IPS DF 4.7 (cell line): ENCODE measurements at regions not wholly inside any gene's neighbourhood (a gene's known extent, or its start where the extent isn't known, plus 50 kb on each side); places are given as distances from the start of the nearest gene placed in this dataset.
"Not testable (repeated sequence)": the region's sequence is repeated elsewhere in the genome, so short reads cannot be mapped to it uniquely, and the experiment has no call there.

ENCODE experiments used
- DNase-seq: peaks from one replicate; pipeline ENCODE4 v3.0.0-alpha.2; 2013; ENCODE audit warnings: low spot score; ENCODE audit errors: extremely low read depth

- DNase-seq = no peak
These were observed 580.0 kb upstream of the ARRDC3 start for GRCh38 chr5:91963166-91963565.

- no peak for DNase-seq
These were observed 574.5 kb upstream of the ARRDC3 start for GRCh38 chr5:91957666-91958065.

DNA sequence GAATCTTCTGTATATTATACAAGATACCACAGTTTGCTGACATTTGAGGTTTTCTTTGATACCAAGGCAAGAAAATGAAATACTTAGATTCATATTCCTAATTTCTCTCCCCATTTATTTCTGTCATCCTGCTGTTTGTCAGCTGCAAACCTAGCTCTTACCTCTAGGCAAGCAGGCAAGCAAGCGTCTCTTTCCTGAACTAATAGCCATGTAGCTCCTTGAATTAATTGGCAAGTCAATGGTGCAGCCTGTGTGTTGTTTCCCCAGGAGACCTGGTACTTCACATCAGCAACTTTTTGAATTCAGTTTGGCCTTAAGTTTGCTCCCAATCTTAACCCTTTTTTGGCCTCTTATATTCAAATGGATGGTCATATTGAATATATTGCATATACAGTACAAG lies 573.6 kb upstream of the ARRDC3 start:
- no peak for DNase-seq

GRCh38 chr5:91955610-91956009 lies 572.5 kb upstream of the ARRDC3 start:
- no peak for DNase-seq

DNA sequence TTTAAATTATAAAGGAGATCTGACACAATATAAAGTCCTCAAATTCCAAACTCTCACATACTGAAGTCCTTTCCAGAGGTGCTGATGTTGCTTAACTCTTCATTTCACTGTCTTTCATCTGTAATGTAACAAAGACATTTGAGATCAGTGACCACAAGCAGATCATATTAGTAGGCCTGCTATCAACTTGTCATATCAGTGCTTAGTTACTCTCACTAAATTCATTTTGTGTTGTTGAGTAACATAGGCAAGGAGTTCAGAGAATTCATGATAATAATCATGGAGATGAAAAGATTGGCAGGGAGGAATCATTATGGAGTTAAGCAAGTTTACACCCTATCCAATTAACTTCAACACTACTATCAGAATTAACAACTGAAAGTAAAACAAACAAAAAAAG lies 571.0 kb upstream of the ARRDC3 start:
- DNase-seq = no peak

DNA sequence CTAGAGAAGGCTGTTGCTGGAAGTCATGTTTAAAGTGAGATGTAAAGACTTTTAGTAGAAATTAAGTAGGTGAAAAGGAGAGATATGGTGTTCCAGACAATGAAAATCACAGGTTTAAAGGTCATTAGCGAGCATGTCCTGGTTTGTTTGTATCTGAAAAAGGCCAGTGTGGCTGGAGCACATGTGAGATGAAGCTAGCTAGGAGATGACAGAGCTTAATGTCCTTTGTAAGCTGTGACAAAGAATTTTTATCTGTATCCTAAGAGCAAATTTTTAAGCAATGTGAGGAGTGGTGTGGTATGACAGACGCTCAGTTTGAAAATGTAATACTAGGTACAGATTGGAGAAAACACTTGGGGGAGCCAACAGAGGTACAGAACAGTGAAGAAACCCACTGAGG lies 567.2 kb upstream of the ARRDC3 start:
- no peak for DNase-seq

DNA sequence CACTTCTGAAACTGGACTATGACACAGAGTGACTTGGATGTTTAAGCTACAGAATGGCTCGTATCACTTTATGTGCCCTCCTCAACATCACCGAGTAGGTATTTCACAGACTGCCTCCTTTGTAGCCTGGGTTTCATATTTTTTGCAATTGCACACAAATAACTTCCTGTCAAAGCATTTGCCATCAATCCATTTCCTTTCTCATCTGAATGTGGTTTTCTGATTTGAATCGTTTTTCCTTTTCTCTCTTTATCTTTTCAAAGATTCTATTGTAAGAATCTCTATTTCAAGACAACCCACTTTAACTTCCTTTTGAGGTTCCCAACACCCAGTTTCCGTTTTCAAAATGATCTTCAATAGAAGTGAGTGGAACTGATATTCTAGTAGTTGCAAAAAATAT lies 563.8 kb upstream of the ARRDC3 start:
- no peak for DNase-seq

DNA sequence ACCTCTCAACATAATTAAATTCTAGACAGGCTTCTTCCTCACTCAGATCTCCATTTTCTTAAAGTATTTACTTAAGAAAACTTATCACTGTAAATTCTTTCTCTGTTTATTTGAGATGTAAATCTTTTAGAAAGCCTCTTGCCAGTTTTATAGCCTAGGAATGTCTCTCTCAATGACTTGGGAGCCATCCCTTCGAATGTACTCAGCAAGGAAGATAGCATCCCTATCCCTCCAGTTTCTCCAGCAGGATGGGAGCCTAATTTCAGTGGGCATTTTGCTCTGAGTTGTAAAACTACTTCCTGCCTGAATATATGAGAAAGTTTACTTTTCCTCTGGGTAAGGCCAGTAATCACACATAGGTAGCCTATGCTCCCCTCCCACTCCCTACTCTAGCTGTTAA lies 558.5 kb upstream of the ARRDC3 start:
- DNase-seq = no peak

GRCh38 chr5:91938441-91938840 lies 555.3 kb upstream of the ARRDC3 start:
- DNase-seq = no peak

DNA sequence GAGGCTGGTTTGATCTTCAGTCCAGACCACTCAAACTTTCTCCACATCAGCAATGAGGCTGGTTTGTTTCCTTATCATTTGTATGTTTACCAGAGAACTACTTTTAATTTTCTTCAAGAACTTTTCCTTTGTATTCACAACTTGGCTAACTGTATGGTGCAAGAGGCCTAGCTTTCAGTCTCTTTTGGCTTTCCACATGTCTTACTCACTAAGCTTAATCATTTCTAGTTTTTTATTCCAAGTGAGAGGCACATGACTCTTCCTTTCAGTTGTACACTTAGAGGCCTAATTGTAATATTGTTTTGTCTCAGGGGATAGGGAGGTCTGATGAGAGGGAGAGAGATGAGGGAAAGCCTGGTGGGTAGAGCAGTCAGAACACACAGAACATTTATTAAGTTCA lies 554.0 kb upstream of the ARRDC3 start:
- no peak for DNase-seq

DNA sequence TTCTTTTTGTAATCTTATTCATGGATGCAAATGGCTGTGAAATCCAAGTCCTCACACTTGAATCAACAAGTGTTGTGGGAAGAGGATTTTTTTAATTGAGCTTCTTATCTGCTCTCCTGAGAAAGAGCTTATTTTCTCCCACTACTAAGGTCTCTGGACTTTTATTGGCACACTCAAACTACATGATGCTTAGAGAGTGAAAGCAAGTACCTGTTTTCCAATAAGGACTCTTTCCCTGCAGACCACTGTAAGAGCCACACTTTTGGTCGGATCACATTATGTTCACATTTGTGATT lies 546.4 kb upstream of the ARRDC3 start:
- DNase-seq = no peak

GRCh38 chr5:91928754-91929521 lies 545.8 kb upstream of the ARRDC3 start:
- no peak for DNase-seq

DNA sequence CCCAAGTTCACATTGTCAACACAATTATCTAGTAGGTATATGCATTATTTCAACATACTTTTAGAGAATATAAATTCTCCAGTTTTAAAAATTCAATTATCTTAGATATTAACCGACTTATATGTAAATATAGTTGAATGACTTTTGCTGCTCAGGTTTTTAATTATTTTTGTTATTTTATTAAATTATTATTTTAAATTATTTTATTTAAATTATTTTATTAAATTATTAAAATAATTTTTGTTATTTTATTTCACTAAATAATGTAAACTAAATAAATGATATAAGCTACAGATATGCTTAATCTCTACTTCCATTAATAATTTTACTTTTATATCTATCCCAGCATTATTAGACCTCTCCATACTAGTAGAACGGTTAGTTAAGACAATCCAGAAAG lies 544.3 kb upstream of the ARRDC3 start:
- DNase-seq = no peak

DNA sequence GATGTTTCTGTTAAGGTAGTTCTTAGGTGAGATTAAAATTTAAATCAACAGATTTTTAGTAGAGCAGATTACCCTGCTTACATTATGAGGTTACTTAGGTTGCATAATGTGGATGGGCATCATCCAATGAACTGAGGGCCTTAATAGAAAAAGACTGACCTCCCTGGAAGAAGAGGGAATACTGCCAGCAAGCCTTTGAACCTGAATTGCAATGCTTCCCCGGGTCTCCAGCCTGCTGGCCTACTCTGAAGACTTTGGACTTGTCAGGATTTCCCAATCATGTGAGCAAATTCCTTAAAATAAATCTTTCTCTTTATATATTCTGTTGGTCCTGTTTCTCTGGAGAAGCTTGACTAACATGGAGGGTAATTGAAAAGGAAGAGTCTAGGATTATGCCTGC lies 542.1 kb upstream of the ARRDC3 start:
- DNase-seq = no peak

- DNase-seq = not testable (repeated sequence)
These were observed 534.1 kb upstream of the ARRDC3 start for GRCh38 chr5:91917037-91917814.

DNA sequence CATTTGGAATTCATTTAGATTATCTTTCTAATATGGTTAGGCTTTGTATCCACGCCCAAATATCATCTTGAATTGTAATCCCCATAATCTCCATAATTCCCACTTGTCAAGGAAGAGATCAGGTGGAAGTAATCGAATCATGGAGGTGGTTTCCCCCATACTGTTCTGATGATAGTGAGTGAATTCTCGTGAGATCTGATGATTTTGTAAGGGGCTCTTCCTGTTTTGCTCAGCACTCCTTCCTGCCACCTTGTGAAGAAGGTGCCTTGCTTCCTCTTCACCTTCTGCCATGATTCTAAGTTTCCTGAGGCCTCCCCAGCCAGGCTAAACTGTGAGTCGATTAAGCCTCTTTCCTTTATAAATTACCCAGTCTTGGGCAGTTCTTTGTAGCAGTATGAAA lies 527.5 kb upstream of the ARRDC3 start:
- no peak for DNase-seq

GRCh38 chr5:91910247-91910646 lies 527.1 kb upstream of the ARRDC3 start:
- DNase-seq = no peak

DNA sequence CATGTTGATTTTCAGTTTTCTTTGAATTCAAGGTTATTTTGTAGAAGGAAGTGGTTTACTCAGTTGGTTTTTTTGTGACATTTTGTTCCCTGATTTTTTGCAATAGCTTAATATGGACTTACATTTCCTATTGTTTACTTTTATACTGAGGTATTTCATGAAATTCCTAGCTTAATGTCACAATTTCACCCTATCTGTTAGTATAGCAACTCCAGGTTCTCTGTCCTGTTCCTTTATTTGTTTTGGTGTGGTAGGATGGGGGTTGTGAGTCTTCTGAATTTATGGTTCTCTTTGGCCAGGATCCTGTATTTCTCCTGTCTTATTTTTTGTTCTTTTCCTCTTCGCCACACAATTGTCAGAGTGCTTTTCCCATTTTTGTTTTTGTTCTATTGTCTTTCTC lies 523.4 kb upstream of the ARRDC3 start:
- no peak for DNase-seq

GRCh38 chr5:91906027-91906426 lies 522.9 kb upstream of the ARRDC3 start:
- no peak for DNase-seq

- DNase-seq = no peak
These were observed 515.8 kb upstream of the ARRDC3 start for GRCh38 chr5:91898898-91899297.

- DNase-seq = no peak
These were observed 514.9 kb upstream of the ARRDC3 start for GRCh38 chr5:91898019-91898418.

GRCh38 chr5:91888810-91889209 lies 505.7 kb upstream of the ARRDC3 start:
- no peak for DNase-seq
